ENCODE measurements at regions not wholly inside any gene's neighbourhood (a gene's known extent, or its start where the extent isn't known, plus 50 kb on each side); places are given as distances from the start of the nearest gene placed in this dataset.
A peak's percentile ranks its signal among the peaks of the same experiment; 100 is the strongest.
"Not testable (repeated sequence)": the region's sequence is repeated elsewhere in the genome, so short reads cannot be mapped to it uniquely, and the experiment has no call there.

DNA sequence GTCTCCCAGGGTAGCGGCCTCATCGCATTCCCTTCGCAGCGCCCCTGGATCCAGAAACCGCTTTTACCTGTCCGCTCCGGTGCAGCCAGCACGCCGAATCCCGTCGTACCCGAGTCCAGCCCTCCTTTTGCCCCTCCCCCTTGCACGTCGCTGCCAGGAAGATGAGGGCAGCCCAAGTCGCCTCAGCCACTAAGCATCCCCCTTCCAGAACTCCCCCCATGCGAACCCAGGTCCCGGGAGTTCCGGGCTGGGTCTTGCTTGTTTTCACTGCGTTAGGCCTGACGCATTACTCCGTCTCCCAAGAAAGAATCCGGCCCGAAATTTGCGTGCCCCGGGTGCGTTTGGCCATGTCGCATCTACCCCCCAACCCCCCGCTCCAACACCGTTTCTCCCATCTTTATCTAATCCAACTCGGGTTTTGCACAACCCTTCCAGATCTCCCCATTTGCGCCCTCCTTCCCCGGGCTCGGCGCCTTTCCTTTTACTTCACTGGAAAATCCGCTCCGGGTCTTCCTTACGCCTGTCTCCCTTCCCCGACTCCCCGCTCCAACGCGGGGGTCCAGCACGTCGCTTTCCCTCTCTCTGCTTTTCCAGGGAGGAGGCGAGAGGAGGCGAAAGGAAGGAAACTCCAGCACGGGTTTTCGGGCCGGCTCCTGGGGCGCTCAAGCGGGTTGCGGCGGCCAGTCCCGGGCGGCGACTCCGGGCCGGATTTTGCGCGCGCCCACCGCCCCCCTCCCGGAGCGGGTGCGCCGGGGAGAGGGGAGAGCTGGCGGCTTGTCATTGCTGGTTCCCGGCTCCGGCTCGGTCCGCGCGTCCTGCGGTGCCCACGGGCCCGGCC is 116.0 kb downstream of the CRLF3 start (continued):
- TF ChIP-seq, protein P1, sequence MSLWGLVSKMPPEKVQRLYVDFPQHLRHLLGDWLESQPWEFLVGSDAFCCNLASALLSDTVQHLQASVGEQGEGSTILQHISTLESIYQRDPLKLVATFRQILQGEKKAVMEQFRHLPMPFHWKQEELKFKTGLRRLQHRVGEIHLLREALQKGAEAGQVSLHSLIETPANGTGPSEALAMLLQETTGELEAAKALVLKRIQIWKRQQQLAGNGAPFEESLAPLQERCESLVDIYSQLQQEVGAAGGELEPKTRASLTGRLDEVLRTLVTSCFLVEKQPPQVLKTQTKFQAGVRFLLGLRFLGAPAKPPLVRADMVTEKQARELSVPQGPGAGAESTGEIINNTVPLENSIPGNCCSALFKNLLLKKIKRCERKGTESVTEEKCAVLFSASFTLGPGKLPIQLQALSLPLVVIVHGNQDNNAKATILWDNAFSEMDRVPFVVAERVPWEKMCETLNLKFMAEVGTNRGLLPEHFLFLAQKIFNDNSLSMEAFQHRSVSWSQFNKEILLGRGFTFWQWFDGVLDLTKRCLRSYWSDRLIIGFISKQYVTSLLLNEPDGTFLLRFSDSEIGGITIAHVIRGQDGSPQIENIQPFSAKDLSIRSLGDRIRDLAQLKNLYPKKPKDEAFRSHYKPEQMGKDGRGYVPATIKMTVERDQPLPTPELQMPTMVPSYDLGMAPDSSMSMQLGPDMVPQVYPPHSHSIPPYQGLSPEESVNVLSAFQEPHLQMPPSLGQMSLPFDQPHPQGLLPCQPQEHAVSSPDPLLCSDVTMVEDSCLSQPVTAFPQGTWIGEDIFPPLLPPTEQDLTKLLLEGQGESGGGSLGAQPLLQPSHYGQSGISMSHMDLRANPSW (CRISPR knock-in tag; conservative IDR thresholded peaks at IDR 0.05; ENCODE audit: low read depth): 0 out of 2 replicates have a peak, but pooled peaks have one; percentile 29
- TF ChIP-seq FOXP1 (CRISPR knock-in tag; IDR thresholded peaks at IDR 0.05; ENCODE audit: borderline replicate concordance): peak; percentile 65
- TF ChIP-seq, protein P2, sequence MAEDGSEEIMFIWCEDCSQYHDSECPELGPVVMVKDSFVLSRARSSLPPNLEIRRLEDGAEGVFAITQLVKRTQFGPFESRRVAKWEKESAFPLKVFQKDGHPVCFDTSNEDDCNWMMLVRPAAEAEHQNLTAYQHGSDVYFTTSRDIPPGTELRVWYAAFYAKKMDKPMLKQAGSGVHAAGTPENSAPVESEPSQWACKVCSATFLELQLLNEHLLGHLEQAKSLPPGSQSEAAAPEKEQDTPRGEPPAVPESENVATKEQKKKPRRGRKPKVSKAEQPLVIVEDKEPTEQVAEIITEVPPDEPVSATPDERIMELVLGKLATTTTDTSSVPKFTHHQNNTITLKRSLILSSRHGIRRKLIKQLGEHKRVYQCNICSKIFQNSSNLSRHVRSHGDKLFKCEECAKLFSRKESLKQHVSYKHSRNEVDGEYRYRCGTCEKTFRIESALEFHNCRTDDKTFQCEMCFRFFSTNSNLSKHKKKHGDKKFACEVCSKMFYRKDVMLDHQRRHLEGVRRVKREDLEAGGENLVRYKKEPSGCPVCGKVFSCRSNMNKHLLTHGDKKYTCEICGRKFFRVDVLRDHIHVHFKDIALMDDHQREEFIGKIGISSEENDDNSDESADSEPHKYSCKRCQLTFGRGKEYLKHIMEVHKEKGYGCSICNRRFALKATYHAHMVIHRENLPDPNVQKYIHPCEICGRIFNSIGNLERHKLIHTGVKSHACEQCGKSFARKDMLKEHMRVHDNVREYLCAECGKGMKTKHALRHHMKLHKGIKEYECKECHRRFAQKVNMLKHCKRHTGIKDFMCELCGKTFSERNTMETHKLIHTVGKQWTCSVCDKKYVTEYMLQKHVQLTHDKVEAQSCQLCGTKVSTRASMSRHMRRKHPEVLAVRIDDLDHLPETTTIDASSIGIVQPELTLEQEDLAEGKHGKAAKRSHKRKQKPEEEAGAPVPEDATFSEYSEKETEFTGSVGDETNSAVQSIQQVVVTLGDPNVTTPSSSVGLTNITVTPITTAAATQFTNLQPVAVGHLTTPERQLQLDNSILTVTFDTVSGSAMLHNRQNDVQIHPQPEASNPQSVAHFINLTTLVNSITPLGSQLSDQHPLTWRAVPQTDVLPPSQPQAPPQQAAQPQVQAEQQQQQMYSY (CRISPR knock-in tag; IDR thresholded peaks at IDR 0.05): peak; percentile 98

DNA sequence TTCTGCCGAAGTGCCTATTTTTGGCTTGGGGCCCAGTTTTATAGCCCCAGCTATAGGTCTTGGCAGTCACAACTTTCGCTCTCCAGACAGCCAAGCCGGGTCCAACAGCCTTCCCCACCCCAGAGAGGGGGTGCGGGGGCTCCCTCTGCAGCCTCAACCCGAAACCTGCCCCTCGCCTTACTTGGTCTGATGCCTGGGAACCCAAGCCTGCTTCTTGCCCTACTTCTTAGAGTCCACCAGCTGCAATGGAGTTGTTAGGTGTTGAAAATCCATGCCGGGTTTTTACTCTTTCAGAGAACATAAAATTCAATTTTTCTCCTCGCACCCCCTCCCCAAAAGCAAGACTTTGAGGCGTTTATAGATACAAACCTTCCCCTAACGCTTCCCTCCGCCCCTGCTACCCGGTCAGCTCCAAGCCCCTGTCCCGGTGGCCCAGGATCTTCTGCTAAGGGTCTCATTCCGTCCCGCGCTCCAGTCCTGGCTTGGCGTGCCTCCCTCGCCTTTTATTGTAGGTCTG is 116.7 kb downstream of the CRLF3 start:
- POLR2A ChIA-PET; CTCF ChIA-PET; H3K36me3 Mint-ChIP-seq; H3K9me3 Mint-ChIP-seq; H3K27me3 Mint-ChIP-seq (ENCODE audit: low read depth): not testable (repeated sequence)
- Mint-ChIP-seq H3K27ac (peak overlapping the region; percentile 99), H3K4me3 (peak overlapping the region; percentile 97), H3K4me1 (peaks cover 39% of the 10 kb centered on the region)
- ATAC-seq: peak; percentile 16
- peak; percentile 36 for DNase-seq (ENCODE audit: low spot score)

DNA sequence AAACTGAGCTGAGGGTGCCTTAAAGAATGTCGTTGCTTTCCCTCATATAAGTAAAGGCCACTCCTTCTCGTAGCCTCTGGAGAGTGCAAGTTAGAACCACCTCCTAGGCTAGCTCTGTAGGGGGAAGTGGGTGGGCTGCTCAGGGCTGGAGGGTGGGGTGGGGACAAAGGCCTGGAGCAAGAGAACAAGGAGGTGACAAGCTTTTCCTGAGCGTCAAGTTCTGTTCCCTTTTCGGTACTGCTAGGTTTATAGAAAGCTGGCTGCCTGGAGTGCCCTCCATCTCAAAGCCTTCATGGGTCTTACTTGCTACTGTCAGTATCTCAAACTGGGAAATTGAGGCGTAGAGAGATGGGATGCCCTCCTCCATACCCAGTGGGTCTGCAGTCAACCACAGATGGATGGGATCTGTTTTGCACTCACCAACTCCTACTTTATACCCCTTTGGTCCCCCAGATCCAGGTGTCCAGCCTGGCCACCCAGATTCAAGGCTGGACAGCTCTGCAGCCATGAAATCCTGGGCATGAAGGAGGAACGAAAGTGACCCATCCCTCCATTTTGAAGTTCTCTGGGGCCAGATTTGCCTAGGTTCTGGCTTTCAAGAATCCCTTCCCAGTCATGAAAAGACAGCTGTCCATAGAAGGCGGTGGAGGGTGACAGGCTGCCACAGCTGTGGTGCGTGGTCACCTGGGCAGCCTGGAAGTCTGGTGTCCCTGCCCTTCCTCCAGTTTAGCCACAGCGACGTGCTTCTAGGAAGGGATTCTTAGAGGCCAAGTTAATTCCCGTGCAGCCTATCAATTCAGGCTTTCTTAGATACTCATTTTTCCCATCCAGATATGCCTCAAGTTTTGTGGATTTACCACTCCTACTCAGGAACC is 117.8 kb downstream of the CRLF3 start:
- Mint-ChIP-seq H3K4me1 (peaks cover 29% of the 10 kb centered on the region), H3K4me3 (peak overlapping the region; percentile 97)
- POLR2A ChIA-PET: interaction anchor here (0.7 kb wide), 1 partner anchor 13 kb away, joined by 3 read pairs; no protein-coding TSS in a partner anchor
- H3K36me3 Mint-ChIP-seq; H3K9me3 Mint-ChIP-seq; H3K27me3 Mint-ChIP-seq (ENCODE audit: low read depth); H3K27ac Mint-ChIP-seq; DNase-seq (ENCODE audit: low spot score); CTCF ChIA-PET; ATAC-seq: not testable (repeated sequence)

GRCh38 chr17:30706004-30706403 is 118.5 kb downstream of the CRLF3 start:
- DNase-seq (ENCODE audit: low spot score); H3K27me3 Mint-ChIP-seq (ENCODE audit: low read depth); POLR2A ChIA-PET; H3K36me3 Mint-ChIP-seq; ATAC-seq; H3K27ac Mint-ChIP-seq; CTCF ChIA-PET; H3K9me3 Mint-ChIP-seq: not testable (repeated sequence)
- Mint-ChIP-seq H3K4me1 (peaks cover 29% of the 10 kb centered on the region), H3K4me3 (peak overlapping the region; percentile 97)

- Mint-ChIP-seq H3K36me3 (no peaks in the 10 kb centered on the region), H3K27ac (peak overlapping the region; percentile 97), H3K4me1 (peaks cover 38% of the 10 kb centered on the region), H3K4me3 (no peak overlapping the region), H3K9me3 (no peaks in the 10 kb centered on the region), H3K27me3 (ENCODE audit: low read depth) (peaks cover 6% of the 10 kb centered on the region)
- no peak for ATAC-seq
- ChIA-PET CTCF (no interaction called here), POLR2A (no interaction called here)
- DNase-seq (ENCODE audit: low spot score): no peak
- peak; percentile 67 for TF ChIP-seq ZNF121 (CRISPR knock-in tag; IDR thresholded peaks at IDR 0.05)
- TF ChIP-seq USF1 (CRISPR knock-in tag; IDR thresholded peaks at IDR 0.05): no peak
These were observed 122.9 kb downstream of the CRLF3 start for GRCh38 chr17:30701498-30701989.

- CTCF ChIA-PET; H3K36me3 Mint-ChIP-seq; ATAC-seq; DNase-seq (ENCODE audit: low spot score); H3K27me3 Mint-ChIP-seq (ENCODE audit: low read depth); POLR2A ChIA-PET; H3K9me3 Mint-ChIP-seq: not testable (repeated sequence)
- peaks cover 34% of the 10 kb centered on the region for H3K4me1 Mint-ChIP-seq
- peak overlapping the region; percentile 33 for H3K4me3 Mint-ChIP-seq
- peak overlapping the region; percentile 97 for H3K27ac Mint-ChIP-seq
These were observed 123.7 kb downstream of the CRLF3 start for GRCh38 chr17:30700833-30701232.

All from WTC11 (cell line).